ENCODE measurements at regions not wholly inside any gene's neighbourhood (a gene's known extent, or its start where the extent isn't known, plus 50 kb on each side); places are given as distances from the start of the nearest gene placed in this dataset.

DNA sequence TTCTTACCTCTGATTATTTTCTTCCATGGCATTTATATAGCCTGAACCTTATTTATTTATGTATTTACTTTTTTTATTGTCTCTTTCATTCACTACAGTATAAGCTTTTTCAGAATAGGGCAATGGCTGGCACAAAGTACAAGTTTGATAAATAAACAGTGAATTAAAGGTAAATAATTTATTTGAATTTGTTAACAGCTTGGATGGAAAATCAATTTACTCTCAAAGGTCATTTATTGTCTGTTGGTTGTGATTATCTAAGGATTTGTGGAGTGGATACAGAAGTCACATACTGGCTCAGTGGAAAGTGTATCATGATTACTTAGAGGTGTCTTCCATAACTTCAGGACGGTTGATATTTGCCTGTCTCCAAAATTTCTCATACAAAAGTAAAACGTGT lies 2472.9 kb downstream of the PCDH7 start:
- no peak overlapping the region for H3K4me3 ChIP-seq (ENCODE audit: low read length)
- no peak overlapping the region for H3K9ac ChIP-seq (ENCODE audit: low read length)
- H3K36me3 ChIP-seq (ENCODE audit: control insufficient read depth, insufficient read depth, low read length, severe bottlenecking), result no peaks in the 10 kb centered on the region
- no peak for DNase-seq (ENCODE audit: low read depth)
- H3K27me3 ChIP-seq (replicated peaks; ENCODE audit: control insufficient read depth, insufficient read depth, low read length), result no peaks in the 10 kb centered on the region
- no peaks in the 10 kb centered on the region for H3K4me1 ChIP-seq (ENCODE audit: control insufficient read depth, insufficient read depth, low read length)
- H3K9me3 ChIP-seq (ENCODE audit: control insufficient read depth, low read length), result no peaks in the 10 kb centered on the region

DNA sequence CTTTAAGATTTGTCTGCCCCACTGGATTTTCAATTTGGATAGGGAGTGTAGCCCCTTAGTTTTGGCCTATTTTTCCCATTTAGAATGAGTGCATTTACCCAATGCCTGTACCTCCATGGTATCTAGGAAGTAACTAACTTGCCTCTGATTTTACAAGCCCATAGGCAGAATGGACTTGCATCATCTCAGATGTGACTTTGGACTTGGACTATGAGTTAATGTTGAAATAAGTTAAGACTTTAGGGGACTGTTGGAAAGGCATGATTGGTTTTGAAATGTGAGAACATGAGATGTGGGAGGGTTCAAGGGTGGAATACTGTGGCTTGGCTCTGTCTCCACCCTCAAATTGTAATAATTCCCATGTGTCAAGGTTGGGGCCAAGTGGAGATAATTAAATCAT lies 2480.2 kb downstream of the PCDH7 start:
- no peaks in the 10 kb centered on the region for H3K27me3 ChIP-seq (replicated peaks; ENCODE audit: control insufficient read depth, insufficient read depth, low read length)
- no peaks in the 10 kb centered on the region for H3K36me3 ChIP-seq (ENCODE audit: control insufficient read depth, insufficient read depth, low read length, severe bottlenecking)
- H3K4me1 ChIP-seq (ENCODE audit: control insufficient read depth, insufficient read depth, low read length), result no peaks in the 10 kb centered on the region
- no peak overlapping the region for H3K4me3 ChIP-seq (ENCODE audit: low read length)
- peak; percentile 11 for DNase-seq (ENCODE audit: low read depth)
- no peak overlapping the region for H3K9ac ChIP-seq (ENCODE audit: low read length)
- H3K9me3 ChIP-seq (ENCODE audit: control insufficient read depth, low read length), result no peaks in the 10 kb centered on the region

DNA sequence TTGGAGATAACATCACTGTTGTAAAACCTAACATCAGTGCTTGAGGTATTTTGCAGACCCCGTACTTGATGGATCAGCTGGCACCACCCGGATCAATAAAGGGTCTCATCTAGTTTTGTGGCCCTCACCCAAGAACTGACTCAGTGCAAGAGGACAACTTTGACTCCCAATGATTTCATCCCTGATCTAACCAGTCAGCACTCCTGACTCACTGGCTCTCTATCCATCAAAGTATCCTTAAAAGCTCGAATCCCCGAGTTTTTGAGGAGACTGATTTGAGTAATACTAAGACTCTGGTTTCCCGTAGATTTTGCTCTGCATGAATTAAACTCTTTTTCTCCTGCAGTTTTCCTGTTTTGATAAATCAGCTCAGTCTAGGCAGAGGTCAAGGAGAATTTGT lies 2498.1 kb downstream of the PCDH7 start:
- DNase-seq (ENCODE audit: low read depth), result no peak
- Histone ChIP-seq H3K27me3 (replicated peaks; ENCODE audit: control insufficient read depth, insufficient read depth, low read length) (no peaks in the 10 kb centered on the region), H3K9ac (ENCODE audit: low read length) (no peak overlapping the region), H3K9me3 (ENCODE audit: control insufficient read depth, low read length) (no peaks in the 10 kb centered on the region), H3K4me3 (ENCODE audit: low read length) (no peak overlapping the region), H3K4me1 (ENCODE audit: control insufficient read depth, insufficient read depth, low read length) (peaks cover 2% of the 10 kb centered on the region), H3K36me3 (ENCODE audit: control insufficient read depth, insufficient read depth, low read length, severe bottlenecking) (no peaks in the 10 kb centered on the region)

DNA sequence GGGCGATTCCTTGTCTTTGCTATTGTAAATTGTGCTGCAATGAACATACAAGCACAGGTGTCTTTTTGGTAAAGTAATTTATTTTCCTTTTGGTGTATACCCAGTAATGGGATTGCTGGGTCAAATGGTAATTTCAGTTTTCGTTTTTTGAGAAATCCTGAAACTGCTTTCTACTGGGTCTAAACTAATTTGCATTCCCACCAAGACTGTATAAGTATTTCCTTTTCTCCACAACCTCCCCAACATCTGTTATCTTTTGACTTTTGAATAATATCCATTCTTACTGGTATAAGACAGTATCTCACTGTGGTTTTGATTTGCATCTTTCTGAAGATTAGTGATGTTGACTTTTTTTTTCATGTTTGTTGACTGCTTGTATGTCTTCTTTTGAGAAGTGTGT lies 2506.0 kb downstream of the PCDH7 start:
- H3K9me3 ChIP-seq (ENCODE audit: control insufficient read depth, low read length), result no peaks in the 10 kb centered on the region
- H3K27me3 ChIP-seq (replicated peaks; ENCODE audit: control insufficient read depth, insufficient read depth, low read length), result no peaks in the 10 kb centered on the region
- DNase-seq (ENCODE audit: low read depth), result no peak
- H3K4me1 ChIP-seq (ENCODE audit: control insufficient read depth, insufficient read depth, low read length), result no peaks in the 10 kb centered on the region
- no peak overlapping the region for H3K9ac ChIP-seq (ENCODE audit: low read length)
- no peaks in the 10 kb centered on the region for H3K36me3 ChIP-seq (ENCODE audit: control insufficient read depth, insufficient read depth, low read length, severe bottlenecking)
- H3K4me3 ChIP-seq (ENCODE audit: low read length), result no peak overlapping the region

DNA sequence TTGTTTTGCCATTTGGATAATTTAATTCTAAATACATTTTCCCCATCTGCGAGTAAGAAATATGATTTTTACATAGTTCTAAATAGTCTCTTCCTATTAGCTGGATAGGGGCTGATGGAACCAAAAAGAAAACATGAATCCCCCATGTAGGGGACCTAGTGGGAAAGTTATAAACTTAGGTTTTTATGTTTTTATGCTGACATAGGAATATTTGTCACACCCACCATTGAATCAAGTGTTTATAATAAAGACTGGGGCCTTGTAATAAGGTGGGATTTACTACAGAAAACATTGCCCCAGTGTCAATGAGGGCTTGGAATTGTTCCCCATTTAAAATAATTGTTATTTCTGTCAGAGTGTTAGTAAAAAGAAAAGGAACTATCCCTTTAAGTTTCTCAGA lies 2506.6 kb downstream of the PCDH7 start:
- DNase-seq (ENCODE audit: low read depth), result no peak
- Histone ChIP-seq H3K4me3 (ENCODE audit: low read length) (no peak overlapping the region), H3K36me3 (ENCODE audit: control insufficient read depth, insufficient read depth, low read length, severe bottlenecking) (no peaks in the 10 kb centered on the region), H3K9me3 (ENCODE audit: control insufficient read depth, low read length) (no peaks in the 10 kb centered on the region), H3K27me3 (replicated peaks; ENCODE audit: control insufficient read depth, insufficient read depth, low read length) (no peaks in the 10 kb centered on the region), H3K4me1 (ENCODE audit: control insufficient read depth, insufficient read depth, low read length) (no peaks in the 10 kb centered on the region), H3K9ac (ENCODE audit: low read length) (no peak overlapping the region)

DNA sequence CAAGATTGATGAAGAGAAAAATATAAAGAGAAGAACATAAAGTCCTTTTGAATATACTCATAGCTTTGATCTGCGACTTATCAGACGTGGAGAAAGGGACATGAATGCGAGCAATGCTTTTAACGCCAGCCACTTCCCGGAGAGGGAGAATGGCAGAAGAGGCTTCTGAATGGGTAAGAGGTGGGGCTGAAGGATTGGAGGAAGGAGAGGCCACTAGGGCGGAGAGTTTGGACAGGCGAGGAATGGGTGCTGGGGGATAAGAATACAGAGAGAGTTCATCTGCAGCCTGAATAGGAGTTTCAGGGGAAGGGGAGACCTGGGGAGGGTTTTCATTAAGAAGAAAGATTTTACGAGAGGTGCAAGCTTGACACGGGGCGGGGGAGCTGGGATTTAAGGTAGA lies 2534.9 kb downstream of the PCDH7 start:
- DNase-seq (ENCODE audit: low read depth), result no peak
- no peaks in the 10 kb centered on the region for H3K36me3 ChIP-seq (ENCODE audit: control insufficient read depth, insufficient read depth, low read length, severe bottlenecking)
- H3K9me3 ChIP-seq (ENCODE audit: control insufficient read depth, low read length), result no peaks in the 10 kb centered on the region
- no peaks in the 10 kb centered on the region for H3K27me3 ChIP-seq (replicated peaks; ENCODE audit: control insufficient read depth, insufficient read depth, low read length)
- no peak overlapping the region for H3K4me3 ChIP-seq (ENCODE audit: low read length)
- H3K4me1 ChIP-seq (ENCODE audit: control insufficient read depth, insufficient read depth, low read length), result no peaks in the 10 kb centered on the region
- no peak overlapping the region for H3K9ac ChIP-seq (ENCODE audit: low read length)

DNA sequence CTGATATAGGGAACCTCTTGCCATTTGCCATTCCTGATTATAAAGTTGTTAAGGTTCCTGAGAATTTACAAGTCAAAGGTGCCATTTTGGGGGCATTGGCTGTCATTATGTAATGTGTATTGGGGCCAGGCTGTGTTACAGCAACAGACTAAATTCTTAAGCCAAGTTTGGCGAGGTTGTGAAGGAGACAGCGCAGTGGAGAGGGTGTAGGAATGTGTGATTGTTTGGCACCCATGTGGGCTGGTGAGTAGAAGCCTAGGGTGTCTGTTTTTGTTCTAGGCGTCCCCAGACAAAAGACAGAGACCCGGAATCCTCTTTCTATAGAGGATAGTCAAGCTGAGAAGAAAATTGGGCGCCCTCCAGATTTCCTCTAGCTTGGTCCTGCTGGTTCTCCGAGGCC lies 2535.3 kb downstream of the PCDH7 start:
- no peak for DNase-seq (ENCODE audit: low read depth)

DNA sequence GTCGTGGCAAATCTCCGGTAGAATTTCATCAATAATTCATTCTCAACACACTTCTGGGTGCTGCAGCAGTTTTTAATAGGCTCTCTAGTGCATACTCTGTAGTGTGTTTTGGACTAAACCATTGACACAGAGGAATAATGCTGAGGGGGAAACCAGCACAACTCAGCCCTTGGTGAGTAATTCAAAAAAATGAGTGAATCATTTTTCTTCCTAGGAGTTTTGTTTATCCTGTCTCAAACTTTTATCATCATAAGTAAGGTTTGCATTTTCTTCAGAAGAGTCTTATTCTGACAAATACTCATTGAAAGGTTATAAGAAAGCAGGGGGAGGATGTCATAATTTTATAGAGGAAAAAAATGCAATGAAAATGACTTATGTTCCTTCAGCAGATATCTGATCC lies 2542.7 kb downstream of the PCDH7 start:
- H3K9ac ChIP-seq (ENCODE audit: low read length), result no peak overlapping the region
- no peaks in the 10 kb centered on the region for H3K27me3 ChIP-seq (replicated peaks; ENCODE audit: control insufficient read depth, insufficient read depth, low read length)
- H3K9me3 ChIP-seq (ENCODE audit: control insufficient read depth, low read length), result no peaks in the 10 kb centered on the region
- DNase-seq (ENCODE audit: low read depth), result peak; percentile 44
- no peak overlapping the region for H3K4me3 ChIP-seq (ENCODE audit: low read length)
- H3K4me1 ChIP-seq (ENCODE audit: control insufficient read depth, insufficient read depth, low read length), result no peaks in the 10 kb centered on the region
- H3K36me3 ChIP-seq (ENCODE audit: control insufficient read depth, insufficient read depth, low read length, severe bottlenecking), result no peaks in the 10 kb centered on the region

More for the DNA sequence above, 2535.3 kb downstream of the PCDH7 start:
- no peaks in the 10 kb centered on the region for H3K36me3 ChIP-seq (ENCODE audit: control insufficient read depth, insufficient read depth, low read length, severe bottlenecking)
- H3K4me1 ChIP-seq (ENCODE audit: control insufficient read depth, insufficient read depth, low read length), result no peaks in the 10 kb centered on the region
- H3K9ac ChIP-seq (ENCODE audit: low read length), result no peak overlapping the region
- no peaks in the 10 kb centered on the region for H3K27me3 ChIP-seq (replicated peaks; ENCODE audit: control insufficient read depth, insufficient read depth, low read length)
- no peaks in the 10 kb centered on the region for H3K9me3 ChIP-seq (ENCODE audit: control insufficient read depth, low read length)
- H3K4me3 ChIP-seq (ENCODE audit: low read length), result no peak overlapping the region

DNA sequence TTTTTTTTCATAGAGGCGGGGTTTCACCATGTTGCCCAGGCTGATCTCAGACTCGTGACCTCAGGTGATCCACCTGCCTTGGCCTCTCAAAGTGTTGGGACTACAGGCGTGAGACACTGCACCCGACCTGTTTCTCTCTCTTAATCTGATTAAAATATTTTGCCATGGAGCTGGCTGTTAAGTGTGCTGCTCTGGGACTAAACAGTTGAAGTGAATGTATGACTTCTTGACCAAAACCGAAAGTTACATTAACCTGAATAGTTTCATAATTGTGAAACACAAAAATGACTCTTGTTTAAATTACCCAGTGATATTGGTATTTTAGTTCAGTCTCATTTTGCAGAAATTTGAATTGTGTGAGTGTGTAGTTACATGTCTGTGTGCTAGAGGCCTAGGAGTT lies 2548.6 kb downstream of the PCDH7 start:
- no peak for DNase-seq (ENCODE audit: low read depth)

DNA sequence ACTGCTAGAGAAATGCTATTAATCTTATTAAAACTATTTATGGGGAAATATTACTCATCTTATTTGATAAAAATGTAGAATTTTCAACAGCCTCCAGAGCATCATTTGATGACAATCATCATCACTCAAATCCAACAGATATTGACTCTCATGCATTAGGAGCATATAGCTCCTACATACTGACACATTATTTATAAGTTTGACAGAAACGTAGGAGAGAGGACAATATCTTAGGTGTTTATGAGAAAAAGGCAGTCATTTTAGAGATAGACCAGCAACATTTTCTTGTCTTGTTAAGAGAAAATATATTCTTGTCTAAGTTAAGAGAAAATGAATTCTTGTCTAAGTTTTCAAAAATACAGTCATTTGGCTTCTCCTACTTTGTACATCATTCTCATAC lies 2550.2 kb downstream of the PCDH7 start:
- Histone ChIP-seq H3K27me3 (replicated peaks; ENCODE audit: control insufficient read depth, insufficient read depth, low read length) (no peaks in the 10 kb centered on the region), H3K9me3 (ENCODE audit: control insufficient read depth, low read length) (no peaks in the 10 kb centered on the region), H3K4me1 (ENCODE audit: control insufficient read depth, insufficient read depth, low read length) (no peaks in the 10 kb centered on the region), H3K4me3 (ENCODE audit: low read length) (no peak overlapping the region), H3K36me3 (ENCODE audit: control insufficient read depth, insufficient read depth, low read length, severe bottlenecking) (no peaks in the 10 kb centered on the region), H3K9ac (ENCODE audit: low read length) (no peak overlapping the region)
- no peak for DNase-seq (ENCODE audit: low read depth)

More for the DNA sequence above, 2548.6 kb downstream of the PCDH7 start:
- H3K4me1 ChIP-seq (ENCODE audit: control insufficient read depth, insufficient read depth, low read length), result no peaks in the 10 kb centered on the region
- no peaks in the 10 kb centered on the region for H3K36me3 ChIP-seq (ENCODE audit: control insufficient read depth, insufficient read depth, low read length, severe bottlenecking)
- no peak overlapping the region for H3K9ac ChIP-seq (ENCODE audit: low read length)
- H3K4me3 ChIP-seq (ENCODE audit: low read length), result no peak overlapping the region
- H3K9me3 ChIP-seq (ENCODE audit: control insufficient read depth, low read length), result no peaks in the 10 kb centered on the region
- H3K27me3 ChIP-seq (replicated peaks; ENCODE audit: control insufficient read depth, insufficient read depth, low read length), result no peaks in the 10 kb centered on the region

DNA sequence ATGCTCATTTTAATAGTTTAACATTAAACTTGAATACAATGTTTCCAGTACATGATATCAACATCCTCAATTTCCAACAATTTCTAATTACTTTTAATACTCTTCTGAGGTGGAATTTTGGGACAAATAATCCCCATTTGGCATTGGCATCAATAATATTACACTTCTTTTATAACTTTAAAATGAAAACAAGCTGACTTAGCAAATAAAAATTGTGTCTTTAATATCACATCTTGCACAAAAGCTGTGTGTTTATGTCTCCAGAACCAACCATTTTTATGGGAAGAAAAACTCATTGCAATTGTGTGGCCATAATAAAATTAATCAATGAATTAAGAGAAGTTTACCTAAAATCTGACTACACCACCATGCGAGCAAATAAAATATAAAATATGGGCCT lies 2552.6 kb downstream of the PCDH7 start:
- DNase-seq (ENCODE audit: low read depth), result no peak
- H3K36me3 ChIP-seq (ENCODE audit: control insufficient read depth, insufficient read depth, low read length, severe bottlenecking), result no peaks in the 10 kb centered on the region
- H3K4me3 ChIP-seq (ENCODE audit: low read length), result no peak overlapping the region
- no peaks in the 10 kb centered on the region for H3K9me3 ChIP-seq (ENCODE audit: control insufficient read depth, low read length)
- H3K9ac ChIP-seq (ENCODE audit: low read length), result no peak overlapping the region
- no peaks in the 10 kb centered on the region for H3K27me3 ChIP-seq (replicated peaks; ENCODE audit: control insufficient read depth, insufficient read depth, low read length)
- H3K4me1 ChIP-seq (ENCODE audit: control insufficient read depth, insufficient read depth, low read length), result no peaks in the 10 kb centered on the region

DNA sequence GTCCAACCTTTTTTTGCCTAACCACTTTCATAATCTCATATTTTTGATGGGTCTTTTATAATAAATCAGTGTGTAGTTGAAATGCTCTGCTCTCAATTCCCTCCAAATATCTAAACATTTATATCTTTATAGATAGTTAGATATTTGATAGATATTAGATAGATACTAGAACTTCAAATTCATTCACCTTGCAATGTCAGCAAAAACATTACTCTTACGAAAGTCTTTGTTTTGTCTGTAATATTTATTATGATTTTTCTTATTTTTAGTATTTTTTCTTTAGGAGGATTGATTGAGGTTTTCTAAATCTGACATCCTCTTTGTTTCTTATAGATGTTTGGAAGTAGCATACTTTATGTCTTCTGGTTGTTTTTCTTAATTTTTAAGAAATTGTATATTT lies 2563.6 kb downstream of the PCDH7 start:
- no peaks in the 10 kb centered on the region for H3K4me1 ChIP-seq (ENCODE audit: control insufficient read depth, insufficient read depth, low read length)
- H3K9ac ChIP-seq (ENCODE audit: low read length), result no peak overlapping the region
- no peaks in the 10 kb centered on the region for H3K36me3 ChIP-seq (ENCODE audit: control insufficient read depth, insufficient read depth, low read length, severe bottlenecking)
- H3K9me3 ChIP-seq (ENCODE audit: control insufficient read depth, low read length), result no peaks in the 10 kb centered on the region
- H3K27me3 ChIP-seq (replicated peaks; ENCODE audit: control insufficient read depth, insufficient read depth, low read length), result no peaks in the 10 kb centered on the region
- DNase-seq (ENCODE audit: low read depth), result no peak
- H3K4me3 ChIP-seq (ENCODE audit: low read length), result no peak overlapping the region

Measured in adipocyte (in vitro differentiated cells).